ENCODE measurements at regions not wholly inside any gene's neighbourhood (a gene's known extent, or its start where the extent isn't known, plus 50 kb on each side); places are given as distances from the start of the nearest gene placed in this dataset.

DNA sequence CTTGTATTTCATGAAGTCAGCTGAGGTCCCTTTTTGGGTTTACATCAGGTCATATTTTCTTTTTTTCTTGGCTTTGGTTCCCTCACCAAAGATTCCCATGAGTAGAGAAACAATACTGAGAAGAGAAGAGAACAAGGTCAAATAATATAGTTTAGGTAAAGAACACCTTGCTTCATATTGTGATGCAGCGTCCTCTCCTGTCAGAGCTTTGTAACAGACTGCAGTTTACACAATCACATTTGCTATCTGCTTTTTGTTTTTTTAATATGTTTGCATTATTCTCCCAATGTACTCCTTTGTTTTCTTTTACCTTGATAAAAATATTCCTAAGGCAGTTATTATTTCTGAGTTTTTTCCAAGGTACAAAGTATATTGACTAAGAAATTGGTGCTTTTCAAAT, 283.2 kb downstream of the SHOX2 start (continued):
- TF ChIP-seq RBBP5 (IDR thresholded peaks at IDR 0.05; ENCODE audit: borderline replicate concordance, low read depth, low read length) (no peak), RAD21 (IDR thresholded peaks at IDR 0.05 in 1 of 2, conservative IDR thresholded peaks at IDR 0.05 in 1 of 2; ENCODE audit: low read depth in 2 of 2, low read length in 2 of 2) (peak; percentile 60 to 61), POU5F1 (IDR thresholded peaks at IDR 0.05; ENCODE audit: low read depth, low read length) (no peak), TAF1 (IDR thresholded peaks at IDR 0.05; ENCODE audit: low read depth, low read length) (no peak), CBX5 (IDR thresholded peaks at IDR 0.05; ENCODE audit: low read depth, low read length) (no peak), CHD2 (IDR thresholded peaks at IDR 0.05; ENCODE audit: low read length) (no peak), HDAC2 (IDR thresholded peaks at IDR 0.05; ENCODE audit: borderline replicate concordance in 1 of 2, low read depth in 2 of 2, low read length in 2 of 2) (no peak), NANOG (IDR thresholded peaks at IDR 0.05; ENCODE audit: insufficient read depth, low read depth, low read length, poor library complexity, severe bottlenecking) (no peak), FOSL1 (IDR thresholded peaks at IDR 0.05; ENCODE audit: insufficient read depth, low read depth, low read length) (no peak), KDM5A (IDR thresholded peaks at IDR 0.05; ENCODE audit: low read length) (no peak), JUN (IDR thresholded peaks at IDR 0.05; ENCODE audit: low read depth, low read length) (no peak), JUND (IDR thresholded peaks at IDR 0.05; ENCODE audit: low read length) (no peak)
- TF ChIP-seq, protein P1, sequence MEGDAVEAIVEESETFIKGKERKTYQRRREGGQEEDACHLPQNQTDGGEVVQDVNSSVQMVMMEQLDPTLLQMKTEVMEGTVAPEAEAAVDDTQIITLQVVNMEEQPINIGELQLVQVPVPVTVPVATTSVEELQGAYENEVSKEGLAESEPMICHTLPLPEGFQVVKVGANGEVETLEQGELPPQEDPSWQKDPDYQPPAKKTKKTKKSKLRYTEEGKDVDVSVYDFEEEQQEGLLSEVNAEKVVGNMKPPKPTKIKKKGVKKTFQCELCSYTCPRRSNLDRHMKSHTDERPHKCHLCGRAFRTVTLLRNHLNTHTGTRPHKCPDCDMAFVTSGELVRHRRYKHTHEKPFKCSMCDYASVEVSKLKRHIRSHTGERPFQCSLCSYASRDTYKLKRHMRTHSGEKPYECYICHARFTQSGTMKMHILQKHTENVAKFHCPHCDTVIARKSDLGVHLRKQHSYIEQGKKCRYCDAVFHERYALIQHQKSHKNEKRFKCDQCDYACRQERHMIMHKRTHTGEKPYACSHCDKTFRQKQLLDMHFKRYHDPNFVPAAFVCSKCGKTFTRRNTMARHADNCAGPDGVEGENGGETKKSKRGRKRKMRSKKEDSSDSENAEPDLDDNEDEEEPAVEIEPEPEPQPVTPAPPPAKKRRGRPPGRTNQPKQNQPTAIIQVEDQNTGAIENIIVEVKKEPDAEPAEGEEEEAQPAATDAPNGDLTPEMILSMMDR (IDR thresholded peaks at IDR 0.05; ENCODE audit: control extremely low read depth in 1 of 3, insufficient read depth in 1 of 3, low read depth in 1 of 3, low read length in 3 of 3), result peak in 2 of 3 experiments; percentile 22 to 38; a peak in 2 of 4 replicates
